Gastrocnemius medialis (tissue), 4 donors: ENCODE measurements at regions not wholly inside any gene's neighbourhood (a gene's known extent, or its start where the extent isn't known, plus 50 kb on each side); places are given as distances from the start of the nearest gene placed in this dataset.
"Not testable (repeated sequence)": the region's sequence is repeated elsewhere in the genome, so short reads cannot be mapped to it uniquely, and the experiment has no call there.

ENCODE experiments used
- ATAC-seq, 2 donors: fragments of 150-250 bp; one replicate each; pipeline ENCODE4 v1.9.1; 2016
- DNase-seq, 2 donors: peaks; one replicate each; pipeline ENCODE4 v3.0.0-alpha.2; 2019
- H3K27ac ChIP-seq, 4 donors: fragments of 200-600 bp; sonication (generic); 1 replicate in 1 of 4; 2 replicates in 3 of 4; pipeline ENCODE4 v1.5.1; 2016 to 2018; ENCODE audit warnings: mild to moderate bottlenecking in 2 of 4, moderate library complexity in 1 of 4
- H3K27me3 ChIP-seq, 3 donors: fragments of 200-600 bp; sonication (generic) in 2 of 3; 1 replicate in 1 of 3; 2 replicates in 2 of 3; pipeline versions ENCODE4 v1.5.1 to v1.6.0; 2016 to 2019; ENCODE audit warnings: mild to moderate bottlenecking in 1 of 3, moderate library complexity in 1 of 3
- H3K36me3 ChIP-seq, 2 donors: fragments of 200-600 bp; sonication (generic) in 1 of 2; one replicate each; pipeline ENCODE4 v1.5.1; 2017 to 2018
- H3K4me1 ChIP-seq, 2 donors: fragments of 200-600 bp; sonication (generic) in 1 of 2; one replicate each; pipeline ENCODE4 v1.5.1; 2016 to 2017; ENCODE audit warnings: mild to moderate bottlenecking in 2 of 2
- H3K4me3 ChIP-seq, 4 donors: fragments of 200-600 bp; sonication (generic) in 3 of 4; 1 replicate in 1 of 4; 2 replicates in 3 of 4; pipeline ENCODE4 v1.5.1; 2016 to 2019; ENCODE audit warnings: mild to moderate bottlenecking in 2 of 4
- H3K9me3 ChIP-seq, 3 donors: fragments of 200-600 bp; sonication (generic) in 2 of 3; 1 replicate in 1 of 3; 2 replicates in 2 of 3; pipeline ENCODE4 v1.5.1; 2016 to 2019
- CTCF ChIP-seq, 5 experiments: fragments of 450-650 bp in 3 of 5; fragments of 200-600 bp in 2 of 5; sonication (generic) in 2 of 5; IDR thresholded peaks in 4 of 5; conservative IDR thresholded peaks in 1 of 5; 1 replicate in 4 of 5; 2 replicates in 1 of 5; pipeline ENCODE4 v1.5.1; 2016 to 2019; ENCODE audit warnings: antibody characterized with exemption in 5 of 5, mild to moderate bottlenecking in 3 of 5, moderate library complexity in 3 of 5
- POLR2A ChIP-seq, 2 donors: fragments of 450-650 bp; IDR thresholded peaks; one replicate each; pipeline ENCODE4 v1.6.1; 2017; ENCODE audit warnings: antibody characterized with exemption in 2 of 2, mild to moderate bottlenecking in 2 of 2, moderate library complexity in 2 of 2
- in situ Hi-C, 4 donors: fragments of 200-750 bp; cut with MboI; loops; one replicate each; pipeline versions ENCODE4 v1.15.0 to v1.8.0; 2017; ENCODE audit warnings: low sequenced_read_pairs in 4 of 4
- intact Hi-C: fragments of 100-400 bp; cut with DNase I; formaldehyde crosslinking; loops from one replicate; pipeline ENCODE4 v1.15.1; 2023; ENCODE audit warnings: low total_unique reads

- H3K4me1 ChIP-seq, ATAC-seq, H3K27ac ChIP-seq, in situ Hi-C loops, DNase-seq, H3K27me3 ChIP-seq, intact Hi-C loops, H3K9me3 ChIP-seq, H3K36me3 ChIP-seq, H3K4me3 ChIP-seq: not testable (repeated sequence)
Measured at GRCh38 chr18:15002765-15003164, 254.8 kb downstream of the ANKRD30B start.

GRCh38 chr18:15003231-15003630 is 255.3 kb downstream of the ANKRD30B start:
- H3K4me3 ChIP-seq, H3K4me1 ChIP-seq, ATAC-seq, DNase-seq, intact Hi-C loops, H3K36me3 ChIP-seq, H3K27ac ChIP-seq, H3K27me3 ChIP-seq, H3K9me3 ChIP-seq, in situ Hi-C loops: not testable (repeated sequence)

- H3K27me3 ChIP-seq, H3K36me3 ChIP-seq, DNase-seq, H3K4me1 ChIP-seq, H3K4me3 ChIP-seq, H3K27ac ChIP-seq, intact Hi-C loops, H3K9me3 ChIP-seq, in situ Hi-C loops, ATAC-seq: not testable (repeated sequence)
Measured at GRCh38 chr18:15003636-15004269, 255.8 kb downstream of the ANKRD30B start.

- DNase-seq, in situ Hi-C loops, H3K36me3 ChIP-seq, ATAC-seq, H3K4me1 ChIP-seq, H3K4me3 ChIP-seq, H3K9me3 ChIP-seq, H3K27ac ChIP-seq, H3K27me3 ChIP-seq, intact Hi-C loops: not testable (repeated sequence)
Measured at GRCh38 chr18:15004270-15004973, 256.4 kb downstream of the ANKRD30B start.

- Histone ChIP-seq H3K27ac (no peak overlapping the region), H3K27me3 (no peaks in the 10 kb centered on the region), H3K4me3 (no peak overlapping the region), H3K4me1 (no peaks in the 10 kb centered on the region), H3K36me3 (no peaks in the 10 kb centered on the region), H3K9me3 (no peaks in the 10 kb centered on the region)
- TF ChIP-seq POLR2A (IDR thresholded peaks at IDR 0.05) (no peak), CTCF (IDR thresholded peaks at IDR 0.05 in 4 of 5, conservative IDR thresholded peaks at IDR 0.05 in 1 of 5) (no peak)
- in situ Hi-C loops, result no loop called here
- ATAC-seq (no peak), DNase-seq (no peak)
- intact Hi-C loops, result no loop called here
Measured at GRCh38 chr18:15005313-15006130, 257.6 kb downstream of the ANKRD30B start.

GRCh38 chr18:15006616-15007015 is 258.6 kb downstream of the ANKRD30B start:
- ATAC-seq, H3K9me3 ChIP-seq, DNase-seq, H3K4me3 ChIP-seq, H3K27ac ChIP-seq, H3K36me3 ChIP-seq, in situ Hi-C loops, H3K27me3 ChIP-seq, H3K4me1 ChIP-seq, intact Hi-C loops: not testable (repeated sequence)

- ATAC-seq, H3K27me3 ChIP-seq, H3K9me3 ChIP-seq, H3K4me1 ChIP-seq, DNase-seq, H3K27ac ChIP-seq, H3K4me3 ChIP-seq, H3K36me3 ChIP-seq, in situ Hi-C loops, intact Hi-C loops: not testable (repeated sequence)
Measured at GRCh38 chr18:15026041-15026440, 278.1 kb downstream of the ANKRD30B start.

- in situ Hi-C loops, intact Hi-C loops, ATAC-seq: not testable (repeated sequence)
Measured at GRCh38 chr18:15028037-15028436, 280.1 kb downstream of the ANKRD30B start.

GRCh38 chr18:15060279-15060880 is 312.4 kb downstream of the ANKRD30B start:
- ATAC-seq, H3K4me3 ChIP-seq, H3K27me3 ChIP-seq, H3K27ac ChIP-seq, H3K36me3 ChIP-seq, in situ Hi-C loops, intact Hi-C loops, H3K9me3 ChIP-seq, H3K4me1 ChIP-seq, DNase-seq: not testable (repeated sequence)

More at GRCh38 chr18:15028037-15028436, 280.1 kb downstream of the ANKRD30B start:
- H3K4me1 ChIP-seq, DNase-seq, H3K9me3 ChIP-seq, H3K27me3 ChIP-seq, H3K27ac ChIP-seq, H3K36me3 ChIP-seq, H3K4me3 ChIP-seq: not testable (repeated sequence)

GRCh38 chr18:15061289-15061896 is 313.4 kb downstream of the ANKRD30B start:
- in situ Hi-C loops, H3K27ac ChIP-seq, H3K4me3 ChIP-seq, H3K36me3 ChIP-seq, H3K27me3 ChIP-seq, H3K4me1 ChIP-seq, intact Hi-C loops, ATAC-seq, H3K9me3 ChIP-seq, DNase-seq: not testable (repeated sequence)
